HG02678 (cell line): ENCODE measurements at regions not wholly inside any gene's neighbourhood (a gene's known extent, or its start where the extent isn't known, plus 50 kb on each side); places are given as distances from the start of the nearest gene placed in this dataset.
"Not testable (repeated sequence)": the region's sequence is repeated elsewhere in the genome, so short reads cannot be mapped to it uniquely, and the experiment has no call there.

Experiments
- ATAC-seq: cut with Tn5 transposase; IDR thresholded peaks from one replicate; pipeline ENCODE4 v1.9.1; 2021; ENCODE audit warnings: mild to moderate bottlenecking, moderate library complexity; ENCODE audit not compliant: unreplicated experiment

- no peak for ATAC-seq
These were observed 379.6 kb downstream of the ARL4A start for GRCh38 chr7:13067036-13067435.

GRCh38 chr7:13068032-13068431 lies 380.6 kb downstream of the ARL4A start:
- ATAC-seq, result no peak

GRCh38 chr7:13069841-13070240 lies 382.4 kb downstream of the ARL4A start:
- no peak for ATAC-seq

- ATAC-seq, result no peak
These were observed 384.6 kb downstream of the ARL4A start for GRCh38 chr7:13072014-13072413.

- ATAC-seq, result no peak
These were observed 390.0 kb downstream of the ARL4A start for GRCh38 chr7:13077466-13077865.

GRCh38 chr7:13078105-13078504 lies 390.7 kb downstream of the ARL4A start:
- ATAC-seq, result no peak

- no peak for ATAC-seq
These were observed 403.5 kb downstream of the ARL4A start for GRCh38 chr7:13090959-13091358.

- ATAC-seq, result no peak
These were observed 404.7 kb downstream of the ARL4A start for GRCh38 chr7:13091974-13092707.

GRCh38 chr7:13092708-13093005 lies 405.2 kb downstream of the ARL4A start:
- no peak for ATAC-seq

- ATAC-seq, result no peak
These were observed 405.7 kb downstream of the ARL4A start for GRCh38 chr7:13093160-13093559.

GRCh38 chr7:13097499-13097898 lies 410.1 kb downstream of the ARL4A start:
- ATAC-seq, result no peak

- no peak for ATAC-seq
These were observed 410.7 kb downstream of the ARL4A start for GRCh38 chr7:13098161-13098560.

- ATAC-seq, result no peak
These were observed 411.8 kb downstream of the ARL4A start for GRCh38 chr7:13099154-13099795.

GRCh38 chr7:13104128-13104527 lies 416.7 kb downstream of the ARL4A start:
- ATAC-seq, result no peak

GRCh38 chr7:13105209-13105608 lies 417.8 kb downstream of the ARL4A start:
- no peak for ATAC-seq

GRCh38 chr7:13106513-13106912 lies 419.1 kb downstream of the ARL4A start:
- ATAC-seq, result no peak

- ATAC-seq, result no peak
These were observed 419.9 kb downstream of the ARL4A start for GRCh38 chr7:13107291-13107690.

GRCh38 chr7:13108061-13108460 lies 420.6 kb downstream of the ARL4A start:
- ATAC-seq, result no peak

GRCh38 chr7:13109201-13109600 lies 421.8 kb downstream of the ARL4A start:
- ATAC-seq, result no peak

GRCh38 chr7:13110107-13110506 lies 422.7 kb downstream of the ARL4A start:
- no peak for ATAC-seq

GRCh38 chr7:13111230-13111629 lies 423.8 kb downstream of the ARL4A start:
- ATAC-seq, result no peak

- ATAC-seq, result not testable (repeated sequence)
These were observed 426.8 kb downstream of the ARL4A start for GRCh38 chr7:13114240-13114639.
